ENCODE measurements at regions not wholly inside any gene's neighbourhood (a gene's known extent, or its start where the extent isn't known, plus 50 kb on each side); places are given as distances from the start of the nearest gene placed in this dataset.

DNA sequence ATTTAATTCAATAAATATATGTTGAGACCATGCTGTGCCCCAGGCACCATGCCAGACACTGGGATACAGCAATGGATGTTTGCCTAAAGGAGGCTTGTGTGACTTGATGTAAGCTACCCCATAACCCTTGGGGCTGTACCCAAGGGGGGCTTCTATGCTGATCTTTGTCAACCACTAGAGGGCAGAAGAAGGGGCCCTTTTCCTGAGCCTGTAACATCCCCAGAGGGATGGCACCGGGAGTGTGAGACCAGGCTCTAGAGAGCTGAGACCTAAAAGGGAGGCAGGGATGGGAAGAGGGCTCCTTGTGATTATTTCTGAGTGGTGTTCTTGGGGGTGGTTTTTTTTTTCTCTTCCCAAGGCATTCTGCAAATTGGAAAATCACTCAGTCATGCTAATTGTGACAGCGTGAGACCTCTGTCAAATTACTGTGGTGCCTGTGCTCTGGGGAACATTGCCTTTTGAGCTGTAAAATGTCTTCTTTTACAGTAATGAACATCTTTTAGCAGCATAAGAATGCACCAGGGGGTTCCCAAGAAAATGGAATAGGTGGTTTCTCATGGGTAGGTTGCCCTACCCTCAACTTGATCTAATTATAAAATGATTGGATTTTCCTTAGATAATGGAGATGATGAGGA is 138.7 kb upstream of the SLC24A3 start:
- DNase-seq (ENCODE audit: low read depth in 2 of 3, low spot score in 1 of 3): no peak

DNA sequence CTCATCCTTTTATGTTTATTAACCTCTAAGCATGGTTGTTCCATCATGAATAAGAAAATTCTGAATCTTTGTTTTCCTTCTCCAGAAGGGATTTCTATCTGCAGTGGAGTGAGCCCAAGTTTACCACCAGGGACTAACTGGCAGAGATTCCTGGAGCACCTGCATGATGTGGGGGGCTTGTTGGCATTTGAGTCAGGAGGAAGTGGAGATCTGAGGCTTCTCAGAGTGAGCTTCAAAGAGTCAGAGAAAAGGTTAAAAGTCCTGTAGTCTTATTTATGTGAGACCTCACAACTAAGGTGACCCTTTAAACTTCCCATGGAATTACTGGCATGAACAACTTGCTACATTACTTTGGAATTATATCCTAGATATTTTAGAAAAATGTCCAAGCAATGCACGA is 138.1 kb upstream of the SLC24A3 start:
- no peak for DNase-seq (ENCODE audit: low read depth in 2 of 3, low spot score in 1 of 3)

DNA sequence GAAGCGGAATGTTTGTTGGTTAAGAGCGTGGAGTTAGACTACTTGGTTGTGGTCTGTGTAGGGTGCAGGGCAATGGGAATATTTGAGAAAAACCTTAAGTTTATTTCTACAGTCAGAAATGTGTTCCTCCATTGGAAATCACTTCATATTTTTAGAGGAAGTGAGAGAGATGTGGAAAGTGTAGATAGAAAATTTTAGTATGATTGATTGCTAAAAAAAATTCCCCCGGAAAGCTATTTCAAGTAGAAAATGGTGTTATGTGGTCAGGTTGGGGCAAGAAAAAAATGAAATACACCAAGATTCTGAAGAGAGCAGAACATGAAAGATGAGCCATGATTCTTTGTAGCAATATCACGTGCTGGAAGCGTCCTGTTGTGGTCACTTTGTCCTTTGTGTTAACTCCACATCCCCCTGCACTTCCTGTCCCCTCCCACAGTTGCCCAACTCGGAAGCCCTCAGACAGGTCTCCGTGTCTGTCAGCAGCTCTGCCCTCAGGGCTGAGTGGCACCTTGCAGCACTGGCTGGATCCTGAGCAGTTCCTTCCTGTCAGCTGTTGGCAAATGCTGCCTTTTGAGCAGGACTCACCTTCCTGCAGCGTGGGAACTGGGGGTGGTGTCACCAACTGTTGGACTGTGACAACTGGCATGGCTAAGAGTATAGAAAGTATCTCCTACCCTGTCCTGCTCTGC is 137.5 kb upstream of the SLC24A3 start:
- no peak for DNase-seq (ENCODE audit: low read depth in 2 of 3, low spot score in 1 of 3)

DNA sequence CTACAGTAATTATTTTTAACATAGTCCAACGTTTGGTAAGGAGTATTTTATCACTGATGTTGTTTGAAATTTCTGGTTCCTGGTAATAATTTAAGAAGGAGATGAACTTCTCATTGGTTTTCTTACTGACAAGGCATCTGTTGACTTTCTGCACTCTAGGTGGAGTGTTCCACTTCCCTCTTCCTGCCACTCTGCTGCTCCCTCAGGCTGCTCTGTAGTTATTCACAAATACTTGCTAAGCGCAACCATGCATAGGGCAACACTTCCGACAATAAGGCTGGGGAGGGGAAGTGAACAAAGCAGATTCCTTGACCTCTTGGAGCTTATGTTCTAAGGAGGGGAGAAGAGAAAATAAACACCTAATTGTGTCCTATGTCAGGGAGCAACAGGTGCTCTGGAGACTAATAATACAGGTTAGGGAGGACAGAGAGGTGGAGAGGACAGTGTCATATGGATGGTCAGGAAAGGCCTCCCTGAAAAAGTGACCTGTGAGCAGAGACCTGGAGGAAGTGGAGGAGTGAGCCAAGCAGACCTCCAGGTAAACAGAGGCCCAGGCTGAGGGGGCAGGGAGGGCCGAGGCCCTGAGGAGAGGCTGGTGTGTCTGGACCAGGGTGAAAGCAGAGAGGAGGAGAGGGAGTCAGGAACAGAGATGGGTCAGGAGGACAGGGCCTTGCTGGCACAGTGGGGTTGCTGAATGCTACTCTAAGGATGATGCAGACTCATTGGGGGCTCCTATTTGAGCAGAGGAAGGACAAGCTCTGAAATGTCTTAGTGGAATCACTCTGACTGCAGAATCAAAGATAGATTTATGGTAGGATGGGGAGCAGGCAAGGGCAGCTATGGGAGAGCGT is 134.8 kb upstream of the SLC24A3 start:
- no peak for DNase-seq (ENCODE audit: low read depth in 2 of 3, low spot score in 1 of 3)

DNA sequence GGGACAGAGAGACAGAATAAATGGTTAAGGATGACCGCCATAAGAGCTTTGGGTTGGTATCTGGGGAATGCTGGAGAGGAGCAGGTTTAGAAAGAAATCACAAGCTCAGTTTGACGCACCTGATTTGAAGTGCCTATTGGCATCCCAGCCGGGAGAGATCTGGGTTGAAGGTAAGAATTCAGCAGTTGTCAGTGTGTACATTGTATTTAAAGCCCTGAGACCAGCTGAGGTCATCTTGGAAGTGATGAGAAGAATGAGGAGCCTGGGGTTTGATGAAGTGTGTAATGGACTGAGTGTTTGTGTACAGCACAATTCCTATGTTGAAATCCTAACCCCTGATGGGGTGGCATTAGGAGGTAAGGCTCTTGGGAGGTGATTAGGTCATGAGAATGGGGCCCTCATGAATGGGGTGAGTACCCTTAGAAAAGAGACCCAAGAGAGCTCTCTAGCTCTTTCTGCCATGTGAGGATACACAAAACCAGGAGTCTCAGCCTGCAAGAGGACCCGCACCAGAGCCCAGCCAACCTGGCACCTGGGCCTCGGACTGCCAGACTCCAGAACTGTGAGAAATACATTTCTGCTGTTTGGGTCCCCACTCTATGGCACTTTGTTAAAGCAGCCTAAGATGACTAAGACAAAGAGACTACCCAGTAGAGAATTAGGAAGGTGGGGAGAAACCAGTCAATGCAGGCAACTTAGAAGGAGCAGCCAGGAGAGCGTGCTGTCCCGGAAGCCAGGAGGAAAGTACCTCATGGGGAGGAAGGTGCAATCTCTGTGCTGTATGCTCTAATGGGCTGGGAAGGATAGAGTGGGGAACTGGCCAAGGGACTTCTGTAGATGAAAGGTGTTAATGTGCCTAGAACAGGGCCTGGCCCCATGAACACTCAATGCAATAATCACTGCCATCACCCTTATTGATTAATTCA is 133.7 kb upstream of the SLC24A3 start:
- DNase-seq (ENCODE audit: low read depth in 2 of 3, low spot score in 1 of 3): no peak

GRCh38 chr20:19079536-19080299 is 132.7 kb upstream of the SLC24A3 start:
- no peak for DNase-seq (ENCODE audit: low read depth in 2 of 3, low spot score in 1 of 3)

GRCh38 chr20:19081937-19082336 is 130.5 kb upstream of the SLC24A3 start:
- no peak for DNase-seq (ENCODE audit: low read depth in 2 of 3, low spot score in 1 of 3)

- DNase-seq (ENCODE audit: low read depth in 2 of 3, low spot score in 1 of 3): no peak
Measured at GRCh38 chr20:19083136-19083621, 129.3 kb upstream of the SLC24A3 start.

- DNase-seq (ENCODE audit: low read depth in 2 of 3, low spot score in 1 of 3): no peak
Measured at GRCh38 chr20:19090332-19090731, 122.1 kb upstream of the SLC24A3 start.

DNA sequence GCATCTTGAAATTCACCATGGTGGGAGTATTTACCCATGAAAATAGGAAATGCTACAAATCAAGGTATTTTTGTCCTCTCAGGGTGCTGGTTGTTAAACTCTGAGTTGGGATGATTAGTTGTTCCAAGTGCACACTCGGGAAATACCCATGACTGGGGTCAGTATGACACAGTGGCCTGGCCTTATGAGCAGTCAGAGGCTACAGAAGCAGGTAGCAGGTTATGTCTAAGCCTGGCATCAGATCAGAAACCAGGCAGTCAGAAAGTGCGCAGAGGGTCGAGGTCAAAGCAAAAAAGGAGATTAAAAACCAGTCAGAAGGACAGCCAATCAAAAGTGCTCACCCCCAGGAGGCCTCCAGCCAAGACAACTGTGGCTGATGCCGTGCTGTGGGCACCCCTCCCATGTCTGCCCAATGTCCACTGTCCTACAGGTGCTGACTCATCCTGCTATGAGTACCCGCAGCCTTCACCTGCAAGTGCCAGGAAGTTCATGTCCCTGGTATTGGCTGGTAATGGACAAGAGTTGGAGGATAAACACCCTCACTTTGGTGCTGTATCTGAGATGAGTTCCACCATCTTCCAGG is 117.4 kb upstream of the SLC24A3 start:
- DNase-seq (ENCODE audit: low read depth in 2 of 3, low spot score in 1 of 3): no peak

- DNase-seq (ENCODE audit: low read depth in 2 of 3, low spot score in 1 of 3): no peak
Measured at GRCh38 chr20:19095762-19096161, 116.7 kb upstream of the SLC24A3 start.

DNA sequence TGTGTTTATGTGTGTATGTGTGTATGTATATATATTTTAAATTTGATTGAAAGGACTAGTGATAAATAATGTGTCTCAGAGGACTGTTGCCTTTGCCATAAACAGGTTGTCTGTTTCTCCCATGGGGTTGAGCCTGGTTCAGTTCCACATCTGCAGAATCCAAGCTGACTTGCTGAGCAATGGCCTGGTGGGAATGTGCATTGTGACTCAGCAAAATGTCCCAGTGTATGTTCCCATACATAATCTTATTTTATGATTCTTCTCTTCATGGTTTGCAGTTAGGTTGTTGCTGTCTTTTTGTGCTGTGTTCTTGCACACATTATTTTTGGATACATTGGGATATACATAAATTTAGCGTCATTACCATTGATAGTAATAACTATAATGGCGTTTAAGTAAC is 115.6 kb upstream of the SLC24A3 start:
- no peak for DNase-seq (ENCODE audit: low read depth in 2 of 3, low spot score in 1 of 3)

DNA sequence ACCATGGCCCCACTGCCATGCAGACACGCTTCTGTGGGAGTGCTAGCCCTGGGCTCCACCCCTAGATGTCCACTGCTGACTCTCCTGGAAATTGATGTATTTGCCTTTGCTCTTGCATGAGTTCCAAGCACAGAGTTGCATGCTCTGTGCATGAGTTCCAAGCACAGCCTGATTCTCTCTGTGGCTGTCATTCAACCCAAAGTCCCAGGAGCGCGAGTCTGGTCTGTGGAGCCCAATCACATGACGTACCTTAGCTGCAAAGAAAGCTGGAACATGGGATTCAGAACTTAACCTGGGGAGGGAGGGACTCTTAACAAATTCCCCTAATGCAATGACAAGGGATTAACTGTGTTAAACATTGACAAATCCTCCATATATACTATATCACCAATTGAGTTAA is 114.3 kb upstream of the SLC24A3 start:
- no peak for DNase-seq (ENCODE audit: low read depth in 2 of 3, low spot score in 1 of 3)

DNA sequence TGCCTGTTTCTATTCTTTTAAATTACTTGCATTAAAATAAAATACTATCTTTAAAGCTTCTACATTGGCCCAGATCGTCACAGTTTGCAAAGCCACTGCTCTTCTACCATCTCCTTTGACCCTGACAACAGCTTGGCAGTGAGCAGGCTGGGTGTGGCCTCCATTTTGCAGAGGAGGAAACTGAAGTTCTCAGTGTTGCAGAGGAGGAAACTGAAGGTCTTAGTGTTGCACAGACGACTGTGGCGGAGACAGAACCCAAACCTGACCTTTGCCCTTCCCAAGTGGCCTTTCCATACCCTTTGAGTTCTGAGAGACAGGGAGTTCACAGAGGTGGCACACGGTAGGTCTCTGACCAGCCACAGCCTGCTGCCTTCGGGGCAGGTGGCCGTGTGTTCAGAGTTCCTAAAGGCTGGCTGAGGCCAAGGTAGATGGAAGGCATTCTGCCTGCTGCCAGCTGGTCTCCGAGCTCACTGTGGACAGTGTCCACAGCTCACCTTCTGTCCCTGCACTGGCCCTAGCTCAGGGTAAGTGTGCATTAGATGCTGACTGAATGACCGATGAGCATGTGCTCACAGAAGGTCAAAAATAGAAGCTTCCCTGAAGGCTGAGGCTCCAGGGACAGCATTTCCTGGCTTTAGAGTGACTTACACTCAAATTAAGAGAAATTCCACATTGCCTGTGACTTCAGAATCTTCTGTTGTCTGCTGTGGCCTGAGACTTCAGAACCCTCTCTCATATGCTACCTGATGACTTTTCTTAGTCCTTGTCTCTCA is 113.5 kb upstream of the SLC24A3 start:
- no peak for DNase-seq (ENCODE audit: low read depth in 2 of 3, low spot score in 1 of 3)

DNA sequence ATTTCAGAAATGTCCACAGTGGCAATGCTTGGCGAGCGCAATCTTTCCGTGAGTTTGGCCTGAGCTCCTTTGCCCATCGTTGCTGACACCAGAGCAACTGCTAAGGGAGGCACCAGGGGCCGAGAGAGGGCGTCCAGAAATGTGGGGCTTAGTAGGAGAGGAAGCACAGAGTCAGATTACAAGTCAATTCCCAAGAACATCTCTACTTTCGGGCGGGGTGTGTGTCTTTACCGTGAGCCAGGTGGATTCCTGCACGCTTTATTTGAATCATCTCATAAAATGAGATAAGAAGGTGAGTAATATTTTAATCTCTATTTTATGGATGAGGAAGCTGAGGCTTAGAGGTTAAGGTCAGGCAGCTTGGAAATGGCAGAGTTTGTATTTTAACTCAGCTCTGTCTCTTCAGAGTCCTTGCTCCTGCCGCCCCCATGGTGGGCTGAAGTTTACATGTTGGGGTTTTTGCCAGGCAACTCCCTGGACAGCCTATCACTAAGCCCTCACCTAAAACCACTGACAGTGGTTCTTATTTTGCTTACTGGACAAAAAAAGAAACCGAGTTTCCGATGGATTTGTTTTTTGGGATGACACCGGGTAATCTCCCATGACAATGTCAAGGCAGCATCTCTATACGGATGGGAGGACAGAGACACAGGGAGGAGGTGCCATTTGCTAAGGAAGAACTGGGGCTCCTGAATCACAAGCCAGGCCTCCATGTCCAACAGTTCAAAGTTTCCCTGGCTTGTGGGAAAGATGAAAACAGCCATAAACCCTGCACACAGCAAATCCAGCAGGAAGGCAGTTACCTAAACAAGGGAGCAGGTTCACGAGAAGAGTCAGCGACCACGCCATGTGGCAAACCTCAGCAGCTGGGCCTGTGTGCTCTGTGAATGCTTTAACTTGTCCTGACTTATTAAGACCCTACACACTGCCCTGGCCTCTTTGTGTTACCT is 112.6 kb upstream of the SLC24A3 start:
- DNase-seq (ENCODE audit: low read depth in 2 of 3, low spot score in 1 of 3): no peak

- DNase-seq (ENCODE audit: low read depth in 2 of 3, low spot score in 1 of 3): no peak
Measured at GRCh38 chr20:19100975-19101374, 111.5 kb upstream of the SLC24A3 start.

- no peak for DNase-seq (ENCODE audit: low read depth in 2 of 3, low spot score in 1 of 3)
Measured at GRCh38 chr20:19104186-19104585, 108.3 kb upstream of the SLC24A3 start.

GRCh38 chr20:19108155-19108554 is 104.3 kb upstream of the SLC24A3 start:
- DNase-seq (ENCODE audit: low read depth in 2 of 3, low spot score in 1 of 3): no peak
